Prostate gland (tissue), 1 donor: ENCODE measurements at regions not wholly inside any gene's neighbourhood (a gene's known extent, or its start where the extent isn't known, plus 50 kb on each side); places are given as distances from the start of the nearest gene placed in this dataset.

Experiments
- POLR2A ChIP-seq: fragments of 450-650 bp; IDR thresholded peaks from one replicate; pipeline ENCODE4 v1.6.1; 2016; ENCODE audit warnings: antibody characterized with exemption, mild to moderate bottlenecking
- POLR2AphosphoS5 ChIP-seq: sonication (generic); formaldehyde crosslinking; IDR thresholded peaks from one replicate; pipeline ENCODE4 v1.6.1; 2017; ENCODE audit warnings: antibody characterized with exemption

DNA sequence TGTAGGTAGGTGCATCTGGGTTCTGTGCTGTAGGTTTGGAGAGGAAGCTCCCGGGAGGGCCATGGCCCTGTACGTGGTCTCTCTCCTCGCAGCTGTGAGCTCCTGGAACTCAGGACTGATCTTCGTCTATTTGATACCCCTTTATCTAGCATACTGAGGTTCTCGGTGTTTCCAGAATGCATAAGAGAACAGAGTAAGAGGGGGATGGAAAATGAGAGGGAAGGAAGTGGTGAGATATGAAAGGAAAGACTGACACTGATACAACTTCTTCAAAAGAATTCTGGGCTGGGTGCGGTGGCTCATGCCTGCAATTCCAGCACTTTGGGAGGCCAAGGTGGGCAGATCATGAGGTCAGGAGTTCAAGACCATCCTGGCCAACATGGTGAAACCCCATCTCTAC, 90.7 kb downstream of the CHRD start:
- no peak for TF ChIP-seq POLR2A
- TF ChIP-seq POLR2AphosphoS5, result no peak
